HG03025 (cell line): ENCODE measurements at regions not wholly inside any gene's neighbourhood (a gene's known extent, or its start where the extent isn't known, plus 50 kb on each side); places are given as distances from the start of the nearest gene placed in this dataset.
"Not testable (repeated sequence)": the region's sequence is repeated elsewhere in the genome, so short reads cannot be mapped to it uniquely, and the experiment has no call there.

Source experiments
- ATAC-seq: cut with Tn5 transposase; IDR thresholded peaks from one replicate; pipeline ENCODE4 v1.9.1; 2021; ENCODE audit warnings: mild to moderate bottlenecking, moderate library complexity; ENCODE audit not compliant: unreplicated experiment, low FRiP score

DNA sequence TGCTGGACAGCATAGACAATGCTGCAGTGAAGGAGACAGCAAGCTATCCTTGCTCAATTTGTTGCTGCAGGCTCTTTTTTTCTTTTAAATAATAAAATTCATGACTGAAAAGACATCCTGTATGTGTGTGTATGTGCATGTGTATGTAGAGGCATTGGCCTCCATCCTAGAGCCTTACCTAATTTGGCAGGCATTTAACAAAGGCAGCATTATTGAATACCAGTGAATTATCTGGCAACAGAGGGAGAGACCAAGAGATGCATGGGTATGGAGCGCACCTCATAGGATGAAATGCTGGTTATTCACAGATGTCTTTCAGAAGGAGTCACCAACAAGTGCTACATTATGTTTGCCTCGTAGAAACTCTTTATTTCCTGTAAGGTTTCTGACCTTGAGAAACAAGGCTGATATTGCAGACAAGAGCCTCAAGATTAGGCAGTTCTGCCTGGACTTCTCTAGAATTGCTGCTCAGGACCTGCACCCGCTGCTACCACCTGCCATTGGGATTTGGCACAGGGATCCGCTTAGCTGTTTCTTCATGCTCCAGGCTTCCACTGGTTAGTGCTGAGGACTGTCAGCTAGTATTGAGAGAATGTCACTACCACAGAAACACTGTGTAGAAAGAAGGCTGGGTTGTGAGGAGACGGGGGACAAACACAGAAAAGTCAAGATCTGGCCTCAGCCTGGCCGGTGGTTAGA is 247.7 kb upstream of the RFX3 start:
- no peak for ATAC-seq

DNA sequence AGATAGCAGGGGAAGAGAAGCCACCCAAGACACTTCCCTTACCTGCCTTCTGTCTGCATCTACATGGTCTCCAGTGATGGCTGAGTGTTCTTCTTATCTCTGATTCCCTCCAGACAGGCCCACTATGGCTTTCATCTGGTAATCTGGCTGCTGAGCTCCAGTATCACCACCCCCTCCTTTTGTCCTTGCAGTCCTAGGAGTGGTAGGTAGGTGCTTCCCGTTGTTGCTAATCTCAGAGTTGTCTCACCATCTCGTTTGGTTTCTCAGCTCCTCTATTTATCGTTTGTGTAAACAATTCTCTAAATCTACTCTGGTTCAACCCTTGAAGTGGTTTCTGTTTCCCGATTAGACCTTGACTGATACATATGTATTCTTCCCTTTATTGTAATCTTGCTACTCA is 243.8 kb upstream of the RFX3 start:
- no peak for ATAC-seq

DNA sequence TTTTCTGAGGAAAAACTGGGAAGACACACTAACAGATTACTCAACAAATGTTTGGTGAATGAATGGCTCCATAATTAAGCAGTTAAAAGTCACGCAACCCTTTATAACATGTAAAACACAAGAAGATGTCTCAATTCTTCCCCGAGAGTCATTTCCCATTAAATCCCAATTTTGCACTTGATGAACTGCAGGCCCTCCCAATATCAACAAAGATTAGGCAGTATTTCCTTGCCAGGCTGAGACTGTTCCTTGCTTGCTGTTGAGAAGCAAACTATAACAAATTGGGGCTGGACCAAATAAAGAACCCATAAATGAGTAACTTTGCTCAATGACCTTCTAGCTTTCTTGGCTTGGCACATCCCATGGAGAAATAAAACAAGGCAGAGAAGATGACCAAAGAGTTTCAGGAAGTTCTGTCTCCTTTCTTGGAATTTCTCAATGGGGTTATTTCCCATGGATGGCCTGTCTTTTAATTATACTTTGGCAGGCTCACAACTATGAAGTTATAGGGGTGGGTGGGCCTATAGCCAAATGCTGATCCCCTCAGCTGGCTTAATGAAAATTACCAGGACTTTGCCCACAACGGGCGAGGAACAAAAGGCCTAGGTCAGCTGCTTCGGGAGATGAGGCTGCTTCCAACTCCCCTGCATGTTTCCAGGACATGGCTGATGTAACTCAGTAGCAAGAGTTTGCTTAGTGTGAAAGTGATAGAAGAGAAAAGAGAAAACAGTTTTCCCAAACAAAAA is 243.1 kb upstream of the RFX3 start:
- no peak for ATAC-seq

DNA sequence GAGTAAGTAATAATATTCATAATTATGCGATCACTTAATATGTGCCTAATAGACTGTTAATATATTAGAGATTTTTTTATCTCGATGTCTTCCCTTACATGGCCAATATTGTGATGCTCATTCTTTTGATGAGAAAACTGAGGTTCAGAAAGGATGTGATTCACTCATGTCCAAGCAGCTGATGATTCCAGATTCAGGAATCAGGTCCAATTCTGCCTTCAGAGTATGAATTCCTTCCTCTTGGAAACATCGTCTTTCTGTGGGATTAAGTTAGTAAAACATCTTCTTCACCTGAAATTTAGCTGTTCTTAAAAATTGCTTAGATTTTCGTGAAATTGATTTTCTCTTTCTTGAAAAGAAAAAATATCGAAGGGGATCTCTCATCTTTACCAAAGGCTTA is 242.5 kb upstream of the RFX3 start:
- ATAC-seq, result no peak

DNA sequence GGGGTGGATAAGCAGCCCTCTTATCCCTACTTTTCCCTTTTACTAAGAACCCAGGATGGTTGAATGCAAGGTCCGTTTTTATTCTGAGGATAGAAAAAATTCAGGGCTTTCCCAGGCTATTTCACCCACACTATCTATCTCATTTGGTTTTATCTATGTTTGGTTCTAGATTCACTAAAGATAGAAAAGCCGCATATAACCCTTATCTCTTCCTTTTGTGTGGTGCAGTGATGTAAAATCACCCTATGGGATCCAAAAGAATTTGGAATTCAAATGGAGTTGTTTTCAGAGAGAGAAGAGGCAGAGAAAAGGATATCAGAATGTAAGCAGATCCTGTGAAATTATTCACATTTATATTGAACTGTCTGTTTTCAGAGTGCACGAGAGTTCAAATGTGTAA is 236.3 kb upstream of the RFX3 start:
- ATAC-seq, result no peak

DNA sequence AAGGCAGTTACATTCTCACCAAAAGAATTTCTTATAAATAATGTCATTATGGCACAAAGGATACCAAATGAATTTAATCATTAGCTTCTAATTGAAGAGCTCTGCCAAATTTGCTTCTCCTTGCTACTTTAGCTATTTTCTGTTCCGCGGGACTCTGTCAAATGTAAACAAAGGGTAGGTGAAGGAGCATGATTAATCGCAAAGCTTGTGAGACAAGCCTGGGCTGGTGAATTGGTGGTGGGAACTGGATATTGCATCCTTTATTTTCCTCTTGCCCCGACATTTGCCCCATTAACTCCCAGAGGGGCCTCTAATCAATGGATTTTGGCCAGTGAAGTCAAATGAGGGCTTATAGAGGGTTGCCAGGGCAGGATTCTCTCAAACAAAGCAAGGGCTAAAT is 234.2 kb upstream of the RFX3 start:
- no peak for ATAC-seq

DNA sequence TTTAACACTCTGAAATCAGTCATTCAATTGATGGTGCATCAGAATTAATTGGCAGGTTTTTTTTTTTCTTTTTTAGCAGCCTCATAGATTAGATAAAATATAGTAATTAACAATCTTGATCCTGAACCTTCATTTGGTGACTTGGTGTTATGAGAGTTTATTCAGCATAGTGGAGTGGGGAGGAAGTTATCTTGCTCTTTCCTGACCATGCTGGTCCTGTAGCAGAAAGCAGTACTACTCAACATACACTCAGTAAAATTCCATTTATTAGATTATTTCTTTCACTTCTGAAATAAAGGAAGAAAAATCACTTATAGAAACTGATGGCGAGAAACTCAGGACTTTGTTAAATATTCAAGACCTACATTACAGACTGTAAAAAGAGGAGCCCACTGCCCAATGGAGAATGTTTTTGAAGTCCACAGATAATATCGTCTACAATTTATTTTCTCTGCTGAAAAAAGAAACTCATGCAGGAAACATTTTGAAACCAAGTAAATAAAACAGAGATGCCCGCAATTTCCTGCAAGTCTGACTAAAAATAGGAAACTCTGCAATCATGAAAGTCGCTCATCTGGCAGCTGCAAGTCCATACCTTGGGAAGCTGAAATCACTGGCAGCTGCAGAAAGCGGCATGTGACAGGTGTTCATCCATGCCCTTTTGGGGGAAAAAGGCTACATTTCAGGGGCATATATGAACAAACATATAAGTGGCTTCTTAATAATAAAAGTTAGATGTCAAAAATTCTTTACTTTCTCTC is 233.2 kb upstream of the RFX3 start:
- ATAC-seq, result no peak

DNA sequence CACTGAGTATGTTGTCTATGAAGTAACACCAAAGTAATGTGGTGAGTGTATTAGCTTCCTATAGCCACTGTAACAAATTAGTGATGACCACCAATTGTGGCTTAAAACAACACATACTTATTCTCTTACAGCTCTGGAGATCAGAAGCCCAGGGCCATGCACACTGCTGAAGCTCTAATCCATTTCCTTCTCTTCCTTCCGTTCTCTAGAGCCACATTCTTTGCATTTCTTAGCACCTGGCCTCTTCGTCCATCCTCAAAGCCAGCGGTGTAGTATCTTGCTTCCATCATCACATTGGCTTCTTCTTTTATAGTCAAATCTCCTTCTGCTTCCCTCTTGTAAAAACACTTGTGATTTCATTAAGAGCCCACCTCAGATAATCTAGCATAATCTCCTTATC is 230.3 kb upstream of the RFX3 start:
- ATAC-seq, result no peak

DNA sequence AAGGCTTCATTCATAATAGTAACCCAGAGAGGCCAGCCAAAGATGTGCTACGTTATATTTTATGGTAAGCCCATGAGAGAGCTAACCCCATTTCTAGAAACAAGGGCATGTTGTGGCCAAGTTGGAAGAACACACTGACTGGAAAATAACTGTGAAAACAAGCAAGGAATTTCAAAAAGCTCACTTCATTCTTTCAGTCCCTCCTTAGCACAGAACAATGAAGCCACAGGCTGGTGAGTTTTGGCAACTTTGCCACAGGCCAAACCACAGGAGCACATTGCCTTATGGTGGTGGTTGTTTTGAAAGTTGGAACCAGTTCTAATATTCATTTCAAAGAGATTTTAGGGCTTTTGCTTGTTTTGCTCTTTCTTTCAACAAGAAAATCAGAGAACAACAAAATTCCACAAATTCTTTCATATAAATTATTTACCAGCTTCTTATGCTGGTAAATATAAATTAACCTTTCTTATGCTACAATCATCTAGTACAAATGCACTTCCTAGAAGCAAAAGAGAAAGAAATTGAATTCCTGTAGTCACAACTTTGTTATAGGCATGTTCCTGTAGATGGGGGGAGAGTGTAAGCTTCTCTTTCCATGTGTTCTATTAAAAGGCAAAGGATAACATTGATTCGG is 225.4 kb upstream of the RFX3 start:
- no peak for ATAC-seq

DNA sequence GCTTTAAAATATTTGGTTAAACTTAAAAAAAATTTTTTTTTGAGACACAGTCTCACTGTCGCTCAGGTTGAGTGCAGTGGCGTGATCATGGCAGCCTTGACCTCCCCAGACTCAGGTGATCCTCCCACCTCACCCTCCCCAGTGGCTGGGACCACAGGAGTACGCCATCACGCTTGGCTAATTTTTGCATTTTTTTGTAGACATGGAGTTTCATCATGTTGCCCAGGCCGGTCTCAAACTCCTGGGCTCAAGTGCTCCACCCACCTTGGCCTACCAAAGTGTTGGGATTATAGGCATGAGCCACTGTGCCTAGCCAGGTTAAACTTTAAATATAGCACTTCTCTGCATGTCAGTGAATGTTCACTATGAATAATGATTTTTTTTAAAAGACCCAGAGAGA is 224.5 kb upstream of the RFX3 start:
- no peak for ATAC-seq

DNA sequence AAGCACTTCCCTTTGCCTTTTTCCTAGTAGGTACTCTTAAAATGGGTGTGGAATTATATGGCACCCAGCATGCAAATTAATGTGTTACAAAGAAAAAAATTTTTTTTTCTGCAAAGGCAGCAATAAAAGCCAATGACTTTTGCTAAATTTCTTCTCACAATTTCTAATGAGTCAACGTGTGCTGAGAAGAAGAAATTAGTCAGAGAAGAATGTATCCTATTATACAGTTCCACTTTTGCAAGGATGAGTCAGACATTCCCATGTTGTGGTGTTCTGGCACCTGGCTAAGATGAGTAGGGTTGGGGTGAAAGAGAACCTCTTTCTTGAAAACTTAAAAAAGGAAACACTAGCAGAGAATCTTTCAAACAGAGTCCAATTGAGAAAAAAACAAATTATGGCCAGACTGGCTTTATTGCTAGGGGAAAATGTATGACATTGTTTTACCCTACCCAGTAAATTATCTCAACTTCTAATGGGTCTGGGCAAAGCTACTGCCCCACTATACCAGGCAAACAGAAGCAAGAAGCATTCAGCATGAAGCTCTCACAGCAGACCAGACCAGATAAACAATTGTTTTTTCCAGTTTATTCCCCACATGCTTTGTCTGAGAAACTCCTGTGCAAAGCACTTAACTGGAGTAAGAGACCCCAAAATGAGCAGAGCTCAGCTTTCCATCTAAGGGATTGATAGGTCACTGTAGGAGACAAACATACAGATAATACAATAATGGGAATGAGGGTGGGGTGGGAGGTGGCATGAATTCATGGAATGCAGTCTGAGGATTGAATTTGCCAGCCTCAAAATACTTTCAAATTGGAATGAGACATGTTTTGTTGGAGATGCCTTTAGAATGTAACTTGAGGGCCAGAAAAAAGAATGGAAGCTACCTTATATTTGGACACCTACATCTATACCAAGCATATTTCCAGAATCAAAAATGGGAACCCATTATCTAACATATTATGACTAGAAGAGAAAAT is 220.8 kb upstream of the RFX3 start:
- ATAC-seq, result no peak

DNA sequence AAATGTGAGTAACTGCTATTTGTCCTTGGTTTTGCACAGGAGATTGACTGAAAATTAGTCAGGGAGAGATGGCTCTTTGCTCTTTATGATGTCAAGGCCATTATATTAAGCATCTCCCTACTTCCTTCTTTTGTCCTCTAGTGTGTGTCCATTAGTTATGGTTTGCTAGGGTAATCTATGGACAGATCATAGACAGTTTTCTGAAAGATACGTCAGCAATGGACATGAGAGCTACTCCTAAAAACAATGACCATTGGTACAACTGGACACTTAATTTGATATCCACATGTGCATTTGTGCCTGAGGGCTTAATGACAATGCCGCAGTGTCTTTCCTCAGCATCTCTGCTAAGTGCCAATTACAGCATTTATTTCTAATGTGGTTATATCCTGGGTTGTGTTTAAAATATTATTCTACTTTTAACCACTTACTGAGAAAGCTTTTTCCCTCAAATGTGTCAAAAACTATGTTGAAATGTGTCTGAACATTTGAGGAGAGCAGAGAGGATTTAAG is 218.2 kb upstream of the RFX3 start:
- no peak for ATAC-seq

DNA sequence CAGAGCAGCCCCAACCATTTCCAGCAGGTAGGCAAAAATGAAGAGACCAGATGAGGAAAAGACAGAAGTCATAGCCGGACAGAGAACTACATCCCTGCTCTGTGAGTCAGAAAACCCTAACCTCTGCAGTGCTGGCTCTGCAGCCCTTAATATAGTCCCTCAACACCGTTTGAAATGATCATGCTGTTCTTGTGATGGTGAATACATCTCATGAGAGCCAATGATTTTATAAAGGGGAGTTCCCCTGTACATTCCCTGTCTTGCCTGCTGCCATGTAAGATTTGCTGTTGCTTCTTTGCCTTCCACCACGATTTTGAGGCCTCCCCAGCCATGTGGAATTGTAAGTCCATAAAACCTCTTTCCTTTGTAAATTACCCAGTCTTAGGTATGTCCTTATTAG is 216.8 kb upstream of the RFX3 start:
- no peak for ATAC-seq

DNA sequence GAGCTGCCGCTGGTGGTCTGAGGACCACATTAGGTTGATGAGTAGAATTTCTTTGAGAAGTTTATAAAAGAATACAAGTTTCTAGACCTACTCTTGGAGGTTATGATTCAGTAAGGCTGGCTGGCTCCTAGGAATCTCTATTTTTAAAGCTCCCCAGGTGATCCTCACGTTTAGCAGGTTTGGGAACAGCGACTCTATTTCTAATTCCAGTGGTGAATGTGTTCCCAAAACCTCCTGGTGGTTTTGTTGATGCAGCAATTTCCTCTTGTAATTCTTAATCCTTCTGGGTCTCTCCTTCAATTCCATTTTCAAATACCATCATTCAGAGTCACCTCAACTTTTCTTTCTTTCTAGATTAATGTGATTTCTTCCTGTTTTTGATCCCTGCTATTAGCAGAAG is 215.9 kb upstream of the RFX3 start:
- no peak for ATAC-seq

DNA sequence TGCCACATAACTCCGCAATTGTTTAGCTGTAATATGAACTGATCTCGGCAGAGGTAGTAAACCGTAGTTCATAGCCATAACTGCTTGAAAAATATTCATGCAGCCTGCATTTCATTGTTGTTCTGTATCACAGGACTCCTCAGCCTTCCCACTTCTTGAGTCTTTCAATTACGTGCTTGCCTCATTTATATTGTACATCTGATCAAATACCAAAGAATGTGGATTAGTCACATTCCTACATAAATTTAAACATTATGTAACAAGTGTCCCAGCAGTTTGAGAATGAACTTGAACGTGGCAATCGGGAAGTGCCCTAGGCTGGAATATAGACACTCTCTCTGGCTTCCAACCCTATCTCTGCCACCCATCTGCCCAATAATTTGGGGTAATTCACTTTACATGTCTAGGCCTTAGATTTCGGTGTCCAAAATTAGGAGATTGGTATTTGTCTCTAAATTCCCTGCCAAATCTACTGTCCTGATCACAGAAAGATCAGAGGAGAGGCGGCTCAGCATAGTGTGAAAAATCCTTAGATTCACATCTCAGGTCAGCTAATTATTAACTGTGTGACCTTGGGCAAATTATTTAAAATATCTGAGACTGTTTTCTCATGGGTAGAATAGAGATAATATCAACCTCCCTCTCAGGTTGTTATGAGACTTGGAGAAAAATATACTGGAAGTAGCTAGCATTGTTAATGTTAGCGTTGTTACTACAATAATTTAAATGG is 215.1 kb upstream of the RFX3 start:
- ATAC-seq, result no peak

DNA sequence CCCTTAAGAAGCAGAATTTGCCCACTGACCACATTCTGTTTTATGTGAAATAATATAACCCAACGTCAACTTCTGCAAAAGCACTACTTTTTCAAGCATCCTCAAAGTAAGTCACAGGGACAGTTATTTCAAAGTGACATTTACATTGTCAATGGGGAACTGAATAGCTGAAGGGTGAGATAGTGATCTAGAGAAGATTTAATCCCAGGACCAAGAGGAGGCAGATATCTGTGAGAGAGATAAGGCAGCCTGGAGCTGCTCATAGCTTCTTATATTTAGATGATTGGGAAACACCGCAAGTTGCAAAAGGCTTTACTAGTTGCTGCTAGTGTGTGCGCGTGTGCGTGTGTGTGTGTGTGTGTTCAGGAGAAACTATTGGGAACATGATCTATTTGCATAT is 210.4 kb upstream of the RFX3 start:
- no peak for ATAC-seq

DNA sequence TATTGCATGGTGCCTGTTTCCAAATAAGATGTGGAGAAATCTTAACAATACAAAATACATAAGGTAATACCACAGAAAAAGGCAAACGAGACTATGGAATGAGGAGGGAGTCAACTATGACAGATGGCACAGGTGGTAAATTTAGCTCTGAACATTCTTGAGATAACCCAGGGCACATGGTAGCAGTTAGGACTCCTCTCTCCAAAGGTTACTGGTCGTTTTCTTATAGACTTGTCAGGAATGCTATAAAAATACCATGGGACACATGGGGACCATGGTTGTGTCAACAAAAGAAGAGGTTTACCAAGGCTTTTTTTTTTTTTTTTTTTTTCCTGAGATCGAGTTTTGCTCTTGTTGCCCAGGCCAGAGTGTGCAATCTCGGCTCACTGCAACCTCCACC is 209.4 kb upstream of the RFX3 start:
- no peak for ATAC-seq

DNA sequence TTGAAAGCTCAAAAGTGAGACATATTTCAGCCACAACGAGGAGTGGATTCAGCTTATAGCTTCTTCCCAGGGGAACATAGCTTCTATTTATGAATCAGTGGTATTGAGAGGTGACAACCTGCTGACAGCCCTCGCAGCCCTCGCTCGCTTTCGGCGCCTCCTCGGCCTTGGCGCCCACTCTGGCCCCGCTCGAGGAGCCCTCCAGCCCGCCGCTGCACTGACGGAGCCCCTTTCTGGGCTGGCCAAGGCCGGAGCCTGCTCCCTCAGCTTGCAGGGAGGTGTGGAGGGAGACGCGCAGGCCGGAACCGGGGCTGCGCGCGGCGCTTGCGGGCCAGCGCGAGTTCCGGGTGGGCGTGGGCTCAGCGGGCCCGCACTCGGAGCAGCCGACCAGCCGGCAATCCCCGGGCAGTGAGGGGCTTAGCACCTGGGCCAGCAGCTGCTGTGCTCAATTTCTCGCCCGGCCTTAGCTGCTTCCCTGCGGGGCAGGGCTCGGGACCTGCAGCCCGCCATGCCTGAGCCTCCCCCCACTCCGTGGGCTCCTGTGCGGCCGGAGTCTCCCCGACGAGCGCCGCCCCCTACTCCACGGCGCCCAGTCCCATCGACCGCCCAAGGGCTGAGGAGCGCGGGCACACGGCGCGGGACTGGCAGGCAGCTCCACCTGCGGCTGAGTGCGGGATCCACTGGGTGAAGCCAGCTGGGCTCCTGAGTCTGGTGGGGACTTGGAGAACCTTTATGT is 207.9 kb upstream of the RFX3 start:
- ATAC-seq, result not testable (repeated sequence)

DNA sequence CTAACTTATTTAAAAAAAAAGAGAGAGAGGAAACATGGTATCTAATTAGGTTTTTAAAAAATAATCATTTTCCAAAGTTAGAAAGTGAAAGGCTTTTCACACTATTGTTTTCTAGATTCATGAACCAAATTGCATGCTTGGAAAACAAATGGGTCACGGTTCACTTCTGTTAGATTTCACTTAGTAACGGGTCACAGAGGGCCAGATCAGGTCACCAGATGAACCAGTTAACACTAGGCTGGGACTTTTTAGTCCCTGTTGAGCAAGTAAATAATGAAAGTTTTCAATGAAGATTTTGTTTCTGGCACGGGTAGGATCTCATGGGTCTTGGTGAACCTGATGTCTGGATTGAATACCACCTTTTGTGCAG is 207.2 kb upstream of the RFX3 start:
- no peak for ATAC-seq
